HCT116 (cell line): ENCODE measurements at regions not wholly inside any gene's neighbourhood (a gene's known extent, or its start where the extent isn't known, plus 50 kb on each side); places are given as distances from the start of the nearest gene placed in this dataset.

Experiments
- ATF3 ChIP-seq: IDR thresholded peaks from 2 replicates; pipeline ENCODE4 v1.6.1; 2012
- CEBPB ChIP-seq: IDR thresholded peaks from 2 replicates; pipeline ENCODE4 v1.6.1; 2012; ENCODE audit warnings: low read depth
- CTCF ChIP-seq, 3 experiments: fragments of 200-600 bp in 1 of 3; sonication (generic) in 1 of 3; IDR thresholded peaks in 2 of 3; conservative IDR thresholded peaks in 1 of 3; 2 replicates each; pipeline ENCODE4 v1.5.1; 2012 to 2017; ENCODE audit warnings: low read depth in 2 of 3, low read length in 2 of 3, antibody characterized with exemption in 1 of 3, borderline replicate concordance in 1 of 3, control low read depth in 1 of 3, mild to moderate bottlenecking in 1 of 3, mixed read lengths in 1 of 3, mixed run types in 1 of 3, moderate library complexity in 1 of 3; ENCODE audit not compliant: insufficient read depth in 1 of 3
- EGR1 ChIP-seq: IDR thresholded peaks from 2 replicates; pipeline ENCODE4 v1.6.1; 2012; ENCODE audit warnings: low read depth
- EZH2 ChIP-seq: fragments of 200-600 bp; sonication (generic); IDR thresholded peaks from 2 replicates; pipeline ENCODE4 v1.6.1; 2017; ENCODE audit warnings: antibody characterized with exemption, mixed run types
- EZH2phosphoT487 ChIP-seq: fragments of 200-600 bp; IDR thresholded peaks from 2 replicates; pipeline ENCODE4 v1.6.1; 2018; ENCODE audit warnings: antibody characterized with exemption, borderline replicate concordance
- JUND ChIP-seq: IDR thresholded peaks from 2 replicates; pipeline ENCODE4 v1.6.1; 2012
- POLR2A ChIP-seq: IDR thresholded peaks from 2 replicates; pipeline ENCODE4 v1.7.0; 2011; ENCODE audit warnings: borderline replicate concordance; ENCODE audit not compliant: insufficient read depth, insufficient read length; ENCODE audit errors: extremely low read depth
- RAD21 ChIP-seq: IDR thresholded peaks from 2 replicates; pipeline ENCODE4 v1.6.1; 2012; ENCODE audit warnings: low read depth, mild to moderate bottlenecking
- SRF ChIP-seq: IDR thresholded peaks from 2 replicates; pipeline ENCODE4 v1.6.1; 2012; ENCODE audit warnings: low read depth
- ZFX ChIP-seq: fragments of 450-650 bp; IDR thresholded peaks from 2 replicates; pipeline ENCODE4 v1.6.1; 2017
- TF ChIP-seq, protein P1 (sequence below): IDR thresholded peaks from 2 replicates; pipeline ENCODE4 v1.6.1; 2012
- TF ChIP-seq, protein P2 (sequence below): IDR thresholded peaks from 2 replicates; pipeline ENCODE4 v1.6.1; 2012; ENCODE audit warnings: low read depth

- TF ChIP-seq CTCF (IDR thresholded peaks at IDR 0.05 in 2 of 3, conservative IDR thresholded peaks at IDR 0.05 in 1 of 3; ENCODE audit: borderline replicate concordance in 1 of 3, insufficient read depth in 1 of 3, low read depth in 2 of 3, low read length in 2 of 3) (no peak), ATF3 (no peak), EGR1 (no peak), POLR2A (no peak), RAD21 (no peak), CEBPB (no peak), ZFX (no peak), SRF (no peak), EZH2 (no peak), JUND (no peak), EZH2phosphoT487 (no peak)
- TF ChIP-seq, protein P1, sequence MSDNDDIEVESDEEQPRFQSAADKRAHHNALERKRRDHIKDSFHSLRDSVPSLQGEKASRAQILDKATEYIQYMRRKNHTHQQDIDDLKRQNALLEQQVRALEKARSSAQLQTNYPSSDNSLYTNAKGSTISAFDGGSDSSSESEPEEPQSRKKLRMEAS = no peak
- TF ChIP-seq, protein P2, sequence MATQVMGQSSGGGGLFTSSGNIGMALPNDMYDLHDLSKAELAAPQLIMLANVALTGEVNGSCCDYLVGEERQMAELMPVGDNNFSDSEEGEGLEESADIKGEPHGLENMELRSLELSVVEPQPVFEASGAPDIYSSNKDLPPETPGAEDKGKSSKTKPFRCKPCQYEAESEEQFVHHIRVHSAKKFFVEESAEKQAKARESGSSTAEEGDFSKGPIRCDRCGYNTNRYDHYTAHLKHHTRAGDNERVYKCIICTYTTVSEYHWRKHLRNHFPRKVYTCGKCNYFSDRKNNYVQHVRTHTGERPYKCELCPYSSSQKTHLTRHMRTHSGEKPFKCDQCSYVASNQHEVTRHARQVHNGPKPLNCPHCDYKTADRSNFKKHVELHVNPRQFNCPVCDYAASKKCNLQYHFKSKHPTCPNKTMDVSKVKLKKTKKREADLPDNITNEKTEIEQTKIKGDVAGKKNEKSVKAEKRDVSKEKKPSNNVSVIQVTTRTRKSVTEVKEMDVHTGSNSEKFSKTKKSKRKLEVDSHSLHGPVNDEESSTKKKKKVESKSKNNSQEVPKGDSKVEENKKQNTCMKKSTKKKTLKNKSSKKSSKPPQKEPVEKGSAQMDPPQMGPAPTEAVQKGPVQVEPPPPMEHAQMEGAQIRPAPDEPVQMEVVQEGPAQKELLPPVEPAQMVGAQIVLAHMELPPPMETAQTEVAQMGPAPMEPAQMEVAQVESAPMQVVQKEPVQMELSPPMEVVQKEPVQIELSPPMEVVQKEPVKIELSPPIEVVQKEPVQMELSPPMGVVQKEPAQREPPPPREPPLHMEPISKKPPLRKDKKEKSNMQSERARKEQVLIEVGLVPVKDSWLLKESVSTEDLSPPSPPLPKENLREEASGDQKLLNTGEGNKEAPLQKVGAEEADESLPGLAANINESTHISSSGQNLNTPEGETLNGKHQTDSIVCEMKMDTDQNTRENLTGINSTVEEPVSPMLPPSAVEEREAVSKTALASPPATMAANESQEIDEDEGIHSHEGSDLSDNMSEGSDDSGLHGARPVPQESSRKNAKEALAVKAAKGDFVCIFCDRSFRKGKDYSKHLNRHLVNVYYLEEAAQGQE = no peak
These were observed 230.5 kb upstream of the KITLG start for GRCh38 chr12:88810806-88811205.
